A549 (cell line): ENCODE measurements at regions not wholly inside any gene's neighbourhood (a gene's known extent, or its start where the extent isn't known, plus 50 kb on each side); places are given as distances from the start of the nearest gene placed in this dataset.

Source experiments
- CEBPB ChIP-seq, 2 experiments: fragments of >200 bp in 1 of 2; sonication (Bioruptor Twin) in 1 of 2; formaldehyde crosslinking in 1 of 2; IDR thresholded peaks; 2 replicates each; pipeline ENCODE4 v1.6.1; 2012 to 2016
- POLR2A ChIP-seq: IDR thresholded peaks from 2 replicates; pipeline ENCODE4 v1.6.1; 2012; ENCODE audit warnings: mild to moderate bottlenecking, low read length
- POLR2AphosphoS2 ChIP-seq: conservative IDR thresholded peaks from 2 replicates; pipeline ENCODE4 v1.6.1; 2012; ENCODE audit warnings: low read length, improper control_type of control experiment, inconsistent platforms
- RAD21 ChIP-seq, 2 experiments: fragments of >200 bp in 1 of 2; sonication (Bioruptor Twin) in 1 of 2; formaldehyde crosslinking in 1 of 2; IDR thresholded peaks in 1 of 2; conservative IDR thresholded peaks in 1 of 2; 2 replicates in 1 of 2; 3 replicates in 1 of 2; pipeline ENCODE4 v1.6.1; 2012 to 2018; ENCODE audit warnings: inconsistent platforms in 1 of 2
- RFX5 ChIP-seq: fragments of 450-650 bp; IDR thresholded peaks from 2 replicates; pipeline ENCODE4 v1.7.1; 2014; ENCODE audit warnings: antibody characterized with exemption, mild to moderate bottlenecking, moderate library complexity
- TP53 ChIP-seq: fragments of 250-450 bp; sonication (Bioruptor Pico); IDR thresholded peaks from 2 replicates; pipeline ENCODE4 v1.5.0; 2021; ENCODE audit warnings: mild to moderate bottlenecking, moderate library complexity
- ZFP36 ChIP-seq: fragments of 450-650 bp; IDR thresholded peaks from 2 replicates; pipeline ENCODE4 v1.6.1; 2014; ENCODE audit warnings: borderline replicate concordance; ENCODE audit not compliant: partially characterized antibody
- TF ChIP-seq, protein P1 (sequence below): fragments of >200 bp; sonication (Bioruptor Twin); formaldehyde crosslinking; IDR thresholded peaks from 3 replicates; pipeline ENCODE4 v1.5.1; 2016
- TF ChIP-seq, protein P2 (sequence below): fragments of 250-450 bp; sonication (Bioruptor Pico); IDR thresholded peaks from 2 replicates; pipeline ENCODE4 v1.5.0; 2021; ENCODE audit warnings: mild to moderate bottlenecking, moderate library complexity, borderline replicate concordance

GRCh38 chr12:61037792-61038191, 1222.4 kb upstream of the USP15 start:
- TF ChIP-seq CEBPB (IDR thresholded peaks at IDR 0.05) (no peak), RFX5 (no peak), TP53 (CRISPR knock-in tag) (no peak), ZFP36 (no peak), POLR2A (no peak), POLR2AphosphoS2 (no peak), RAD21 (conservative IDR thresholded peaks at IDR 0.05 in 1 of 2, IDR thresholded peaks at IDR 0.05 in 1 of 2) (no peak)
- TF ChIP-seq, protein P1, sequence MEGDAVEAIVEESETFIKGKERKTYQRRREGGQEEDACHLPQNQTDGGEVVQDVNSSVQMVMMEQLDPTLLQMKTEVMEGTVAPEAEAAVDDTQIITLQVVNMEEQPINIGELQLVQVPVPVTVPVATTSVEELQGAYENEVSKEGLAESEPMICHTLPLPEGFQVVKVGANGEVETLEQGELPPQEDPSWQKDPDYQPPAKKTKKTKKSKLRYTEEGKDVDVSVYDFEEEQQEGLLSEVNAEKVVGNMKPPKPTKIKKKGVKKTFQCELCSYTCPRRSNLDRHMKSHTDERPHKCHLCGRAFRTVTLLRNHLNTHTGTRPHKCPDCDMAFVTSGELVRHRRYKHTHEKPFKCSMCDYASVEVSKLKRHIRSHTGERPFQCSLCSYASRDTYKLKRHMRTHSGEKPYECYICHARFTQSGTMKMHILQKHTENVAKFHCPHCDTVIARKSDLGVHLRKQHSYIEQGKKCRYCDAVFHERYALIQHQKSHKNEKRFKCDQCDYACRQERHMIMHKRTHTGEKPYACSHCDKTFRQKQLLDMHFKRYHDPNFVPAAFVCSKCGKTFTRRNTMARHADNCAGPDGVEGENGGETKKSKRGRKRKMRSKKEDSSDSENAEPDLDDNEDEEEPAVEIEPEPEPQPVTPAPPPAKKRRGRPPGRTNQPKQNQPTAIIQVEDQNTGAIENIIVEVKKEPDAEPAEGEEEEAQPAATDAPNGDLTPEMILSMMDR: no peak
- TF ChIP-seq, protein P2, sequence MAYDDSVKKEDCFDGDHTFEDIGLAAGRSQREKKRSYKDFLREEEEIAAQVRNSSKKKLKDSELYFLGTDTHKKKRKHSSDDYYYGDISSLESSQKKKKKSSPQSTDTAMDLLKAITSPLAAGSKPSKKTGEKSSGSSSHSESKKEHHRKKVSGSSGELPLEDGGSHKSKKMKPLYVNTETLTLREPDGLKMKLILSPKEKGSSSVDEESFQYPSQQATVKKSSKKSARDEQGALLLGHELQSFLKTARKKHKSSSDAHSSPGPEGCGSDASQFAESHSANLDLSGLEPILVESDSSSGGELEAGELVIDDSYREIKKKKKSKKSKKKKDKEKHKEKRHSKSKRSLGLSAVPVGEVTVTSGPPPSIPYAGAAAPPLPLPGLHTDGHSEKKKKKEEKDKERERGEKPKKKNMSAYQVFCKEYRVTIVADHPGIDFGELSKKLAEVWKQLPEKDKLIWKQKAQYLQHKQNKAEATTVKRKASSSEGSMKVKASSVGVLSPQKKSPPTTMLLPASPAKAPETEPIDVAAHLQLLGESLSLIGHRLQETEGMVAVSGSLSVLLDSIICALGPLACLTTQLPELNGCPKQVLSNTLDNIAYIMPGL (CRISPR knock-in tag): no peak
